Adrenal gland (tissue), 9 donors: ENCODE measurements at regions not wholly inside any gene's neighbourhood (a gene's known extent, or its start where the extent isn't known, plus 50 kb on each side); places are given as distances from the start of the nearest gene placed in this dataset.

ENCODE experiments used
- DNase-seq, 7 donors: peaks; one replicate each; pipeline ENCODE4 v3.0.0-alpha.2; 2019 to 2020
- H3K27ac ChIP-seq, 5 donors: fragments of 200-600 bp; sonication (generic) in 4 of 5; 1 replicate in 3 of 5; 2 replicates in 2 of 5; pipeline versions ENCODE4 v1.5.1 to v1.8.0; 2016 to 2020; ENCODE audit warnings: mild to moderate bottlenecking in 1 of 5
- H3K27me3 ChIP-seq: fragments of 200-600 bp; 2 replicates; pipeline ENCODE4 v1.8.0; 2021
- H3K36me3 ChIP-seq, 2 donors: fragments of 200-600 bp; replicated peaks in 1 of 2; 1 replicate in 1 of 2; 2 replicates in 1 of 2; pipeline versions ENCODE4 v1.5.1 to v1.8.0; 2018 to 2022
- H3K4me1 ChIP-seq, 2 donors: fragments of 200-600 bp; replicated peaks in 1 of 2; 1 replicate in 1 of 2; 2 replicates in 1 of 2; pipeline versions ENCODE4 v1.5.1 to v1.8.0; 2018 to 2021
- H3K4me3 ChIP-seq, 4 donors: fragments of 200-600 bp; sonication (generic) in 3 of 4; one replicate each; pipeline ENCODE4 v1.5.1; 2016 to 2018
- H3K9me3 ChIP-seq, 3 donors: fragments of 200-600 bp; sonication (generic) in 1 of 3; replicated peaks in 1 of 3; 1 replicate in 2 of 3; 2 replicates in 1 of 3; pipeline versions ENCODE4 v1.5.1 to v1.8.0; 2016 to 2021
- POLR2A ChIP-seq, 2 donors: fragments of 450-650 bp; IDR thresholded peaks; one replicate each; pipeline ENCODE4 v1.6.1; 2017; ENCODE audit warnings: antibody characterized with exemption in 2 of 2, mild to moderate bottlenecking in 2 of 2, moderate library complexity in 1 of 2
- WGBS, 4 donors: extraction: QIAGEN DNeasy Blood & Tissue Kit in 2 of 4; methylation state at CpG; one replicate each; pipeline versions ENCODE4 v1.1.5 to v1.1.7; 2013 to 2017; 5-methylcytosine and 5-hydroxymethylcytosine counted together
- intact Hi-C, 2 donors: fragments of 100-400 bp; cut with DNase I; formaldehyde crosslinking; loops; one replicate each; pipeline versions ENCODE4 v1.14.1 to v1.15.0; 2022 to 2023
- TF ChIP-seq, protein P1 (sequence below), 6 experiments: fragments of 450-650 bp in 4 of 6; fragments of 200-600 bp in 2 of 6; sonication (generic) in 1 of 6; IDR thresholded peaks; 1 replicate in 5 of 6; 2 replicates in 1 of 6; pipeline versions ENCODE4 v1.5.1 to v1.8.0; 2016 to 2021; ENCODE audit warnings: antibody characterized with exemption in 6 of 6, mild to moderate bottlenecking in 2 of 6, moderate library complexity in 1 of 6
- donor health status: healthy with polysubstance abuse.
- donor health status: Bipolar disorder and iron deficiency.
- donor health status: DM: yes; HTN: yes; CAD: no.
- donor health status: DM: no; HTN: no; CAD: no.
- donor health status: DM: no; HTN: no; CAD: no.

DNA sequence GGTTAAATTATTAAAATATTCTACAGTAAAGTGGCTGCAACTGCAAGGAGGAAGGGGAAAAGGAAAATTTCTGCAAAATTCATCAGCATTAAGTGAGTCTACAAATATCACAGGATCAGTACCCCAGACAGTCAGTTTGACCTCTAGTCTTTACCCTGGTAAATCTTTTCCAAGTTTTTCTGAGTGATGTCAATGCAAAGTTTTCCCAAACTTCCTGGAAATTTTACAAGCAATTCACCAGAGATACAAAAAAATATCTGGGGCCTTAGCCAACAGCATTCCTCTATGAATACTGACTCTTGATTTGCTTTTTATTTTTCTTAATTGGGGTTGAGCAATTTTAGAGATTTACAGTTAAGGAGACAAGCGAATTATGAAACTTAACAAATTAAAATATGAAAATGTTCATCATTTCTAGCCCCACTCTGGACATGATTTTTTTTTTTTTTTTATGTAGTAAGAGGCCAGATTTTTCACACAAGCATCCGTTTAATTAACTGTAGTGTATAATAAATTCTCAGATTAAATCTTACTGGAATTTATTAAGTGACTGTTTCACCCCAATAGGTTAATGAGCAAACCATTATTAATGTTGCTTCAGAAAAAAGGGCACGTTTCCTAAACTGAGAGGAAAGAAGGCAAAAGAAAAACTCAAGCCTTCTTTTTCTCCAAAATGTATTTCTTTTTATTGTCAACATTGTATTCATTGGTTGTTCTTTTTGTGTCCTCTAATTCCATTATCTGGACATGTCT, 539.5 kb upstream of the FZD8 start:
- intact Hi-C loops = no loop called here
- H3K36me3 ChIP-seq = no peaks in the 10 kb centered on the region
- TF ChIP-seq POLR2A (IDR thresholded peaks at IDR 0.05) = no peak
- TF ChIP-seq, protein P1, sequence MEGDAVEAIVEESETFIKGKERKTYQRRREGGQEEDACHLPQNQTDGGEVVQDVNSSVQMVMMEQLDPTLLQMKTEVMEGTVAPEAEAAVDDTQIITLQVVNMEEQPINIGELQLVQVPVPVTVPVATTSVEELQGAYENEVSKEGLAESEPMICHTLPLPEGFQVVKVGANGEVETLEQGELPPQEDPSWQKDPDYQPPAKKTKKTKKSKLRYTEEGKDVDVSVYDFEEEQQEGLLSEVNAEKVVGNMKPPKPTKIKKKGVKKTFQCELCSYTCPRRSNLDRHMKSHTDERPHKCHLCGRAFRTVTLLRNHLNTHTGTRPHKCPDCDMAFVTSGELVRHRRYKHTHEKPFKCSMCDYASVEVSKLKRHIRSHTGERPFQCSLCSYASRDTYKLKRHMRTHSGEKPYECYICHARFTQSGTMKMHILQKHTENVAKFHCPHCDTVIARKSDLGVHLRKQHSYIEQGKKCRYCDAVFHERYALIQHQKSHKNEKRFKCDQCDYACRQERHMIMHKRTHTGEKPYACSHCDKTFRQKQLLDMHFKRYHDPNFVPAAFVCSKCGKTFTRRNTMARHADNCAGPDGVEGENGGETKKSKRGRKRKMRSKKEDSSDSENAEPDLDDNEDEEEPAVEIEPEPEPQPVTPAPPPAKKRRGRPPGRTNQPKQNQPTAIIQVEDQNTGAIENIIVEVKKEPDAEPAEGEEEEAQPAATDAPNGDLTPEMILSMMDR (IDR thresholded peaks at IDR 0.05) = no peak
- peaks cover 12 to 24% of the 10 kb centered on the region in 2 donors for H3K4me1 ChIP-seq
- no peak for DNase-seq
- no peaks in the 10 kb centered on the region for H3K27me3 ChIP-seq
- H3K9me3 ChIP-seq = no peaks in the 10 kb centered on the region
- peak overlapping the region in 1 of 4 donors; percentile 11 for H3K4me3 ChIP-seq
- 48 to 54% (median 49%) methylated on average over 3 of the region's 3 CpGs for WGBS, 4 donors
- peak overlapping the region in 2 of 5 donors; percentile 53 to 64 for H3K27ac ChIP-seq

DNA sequence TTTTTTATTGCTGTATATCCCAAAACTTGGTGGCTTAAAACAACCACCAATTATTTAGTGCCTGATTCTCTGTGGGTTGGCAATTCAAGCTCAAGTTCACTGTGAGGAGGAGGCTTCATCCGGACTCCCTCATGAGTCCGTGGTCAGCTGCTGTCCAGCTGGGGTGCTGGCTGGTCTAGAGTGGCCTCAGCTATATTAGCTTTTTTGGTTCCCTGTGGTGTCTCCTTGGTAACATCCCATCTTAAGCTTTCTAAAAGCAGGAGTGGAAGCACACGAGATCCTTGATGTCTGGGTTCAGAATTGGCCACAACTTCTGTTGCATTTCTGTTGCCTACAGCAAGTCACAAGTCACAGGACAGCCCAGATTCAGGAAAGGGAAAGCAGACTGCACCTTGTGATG, 536.5 kb upstream of the FZD8 start:
- Histone ChIP-seq H3K36me3 (no peaks in the 10 kb centered on the region), H3K4me1 (peaks cover 12 to 24% of the 10 kb centered on the region in 2 donors), H3K9me3 (no peaks in the 10 kb centered on the region), H3K27me3 (no peaks in the 10 kb centered on the region), H3K27ac (no peak overlapping the region), H3K4me3 (no peak overlapping the region)
- intact Hi-C loops = no loop called here
- WGBS, 4 donors = 83 to 90% (median 86%) methylated on average over 3 of the region's 3 CpGs
- TF ChIP-seq, protein P1 (IDR thresholded peaks at IDR 0.05) = no peak
- no peak for TF ChIP-seq POLR2A (IDR thresholded peaks at IDR 0.05)
- DNase-seq = no peak

DNA sequence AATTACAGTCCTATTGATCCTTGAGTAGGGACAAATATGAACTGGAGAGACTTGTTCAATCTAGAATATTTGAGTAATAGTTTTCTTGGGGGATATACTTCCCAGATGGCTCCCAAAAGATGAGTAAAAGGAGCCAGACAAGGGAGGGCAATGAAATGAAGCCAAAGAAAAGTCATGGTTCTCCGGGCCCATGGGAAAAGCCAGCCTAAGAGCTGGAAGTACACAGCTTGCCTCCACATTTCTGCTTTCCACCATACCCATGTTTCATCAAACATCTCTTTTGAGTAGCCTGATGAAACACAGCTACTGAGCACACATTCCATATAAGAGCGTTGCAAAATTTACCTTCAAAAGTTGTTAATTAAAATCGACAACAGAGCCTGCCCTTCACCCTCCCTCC, 535.0 kb upstream of the FZD8 start:
- Histone ChIP-seq H3K9me3 (no peaks in the 10 kb centered on the region), H3K27ac (no peak overlapping the region), H3K36me3 (no peaks in the 10 kb centered on the region), H3K27me3 (no peaks in the 10 kb centered on the region), H3K4me3 (no peak overlapping the region), H3K4me1 (peaks cover 2 to 19% of the 10 kb centered on the region in 2 donors)
- intact Hi-C loops = no loop called here
- TF ChIP-seq, protein P1 (IDR thresholded peaks at IDR 0.05) = no peak
- no peak for DNase-seq
- 85 to 93% (median 89%) methylated on average over 3 of the region's 3 CpGs for WGBS, 4 donors

DNA sequence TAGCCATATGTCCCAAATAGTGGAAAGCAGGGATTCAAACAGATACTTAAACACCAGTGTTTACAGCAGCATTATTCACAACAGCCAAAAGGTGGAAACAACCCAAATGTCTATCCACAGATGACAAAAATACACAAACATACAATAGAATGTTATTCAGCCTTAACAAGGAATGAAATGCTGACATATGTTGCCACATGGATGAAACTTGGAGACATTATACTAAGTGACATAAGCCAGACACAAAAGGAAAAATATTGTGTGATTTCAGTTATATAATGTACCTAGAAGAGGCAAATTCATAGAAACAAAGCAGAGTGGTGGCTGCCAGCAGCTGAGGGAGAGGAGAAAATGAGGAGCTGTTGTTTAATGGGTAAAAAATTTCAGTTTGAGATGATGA, 533.9 kb upstream of the FZD8 start:
- Histone ChIP-seq H3K36me3 (no peaks in the 10 kb centered on the region), H3K4me3 (no peak overlapping the region), H3K27ac (no peak overlapping the region), H3K27me3 (no peaks in the 10 kb centered on the region), H3K4me1 (peaks cover 0 to 16% of the 10 kb centered on the region in 2 donors), H3K9me3 (no peaks in the 10 kb centered on the region)
- no peak for TF ChIP-seq POLR2A (IDR thresholded peaks at IDR 0.05)
- TF ChIP-seq, protein P1 (IDR thresholded peaks at IDR 0.05) = no peak
- intact Hi-C loops = no loop called here
- no peak for DNase-seq
